ENCODE measurements at regions not wholly inside any gene's neighbourhood (a gene's known extent, or its start where the extent isn't known, plus 50 kb on each side); places are given as distances from the start of the nearest gene placed in this dataset.

GRCh38 chr20:11716945-11717248 is 200.8 kb upstream of the BTBD3 start:
- no peak for TF ChIP-seq TCF7L2 (IDR thresholded peaks at IDR 0.05; ENCODE audit: borderline replicate concordance, extremely low read depth, insufficient read depth, insufficient read length)
- TF ChIP-seq REST (IDR thresholded peaks at IDR 0.05; ENCODE audit: low read depth) = no peak
- no peak for TF ChIP-seq MAX (IDR thresholded peaks at IDR 0.05)
- TF ChIP-seq CTCF (IDR thresholded peaks at IDR 0.05 in 2 of 3, conservative IDR thresholded peaks at IDR 0.05 in 1 of 3; ENCODE audit: borderline replicate concordance in 1 of 3, insufficient read depth in 1 of 3, low read depth in 2 of 3, low read length in 2 of 3) = no peak
- TF ChIP-seq EGR1 (IDR thresholded peaks at IDR 0.05; ENCODE audit: low read depth) = no peak
- no peak for TF ChIP-seq CEBPB (IDR thresholded peaks at IDR 0.05; ENCODE audit: low read depth)
- TF ChIP-seq EZH2phosphoT487 (IDR thresholded peaks at IDR 0.05; ENCODE audit: borderline replicate concordance) = no peak
- TF ChIP-seq POLR2AphosphoS5 (IDR thresholded peaks at IDR 0.05; ENCODE audit: low read depth, low read length) = no peak
- TF ChIP-seq EZH2 (IDR thresholded peaks at IDR 0.05) = no peak
- no peak for TF ChIP-seq POLR2A (IDR thresholded peaks at IDR 0.05; ENCODE audit: borderline replicate concordance, extremely low read depth, insufficient read depth, insufficient read length)
- TF ChIP-seq RAD21 (IDR thresholded peaks at IDR 0.05; ENCODE audit: low read depth) = no peak
